Endothelial cell of umbilical vein (primary cell): ENCODE measurements at regions not wholly inside any gene's neighbourhood (a gene's known extent, or its start where the extent isn't known, plus 50 kb on each side); places are given as distances from the start of the nearest gene placed in this dataset.

ENCODE experiments used
- CTCF ChIP-seq, 2 donors: IDR thresholded peaks; 1 replicate in 1 of 2; 2 replicates in 1 of 2; pipeline ENCODE4 v1.5.1; 2011; ENCODE audit warnings: low read length in 2 of 2, mild to moderate bottlenecking in 2 of 2, moderate library complexity in 2 of 2, control low read depth in 1 of 2, inconsistent platforms in 1 of 2, low read depth in 1 of 2; ENCODE audit not compliant: insufficient read depth in 1 of 2; ENCODE audit errors: extremely low read depth in 1 of 2
- EZH2 ChIP-seq: IDR thresholded peaks from 2 replicates; pipeline ENCODE4 v1.6.1; 2012; ENCODE audit warnings: borderline replicate concordance, low read depth, mild to moderate bottlenecking, moderate library complexity, low read length, inconsistent platforms; ENCODE audit not compliant: severe bottlenecking
- MYC ChIP-seq: IDR thresholded peaks from one replicate; pipeline ENCODE4 v1.6.1; 2011; ENCODE audit warnings: mild to moderate bottlenecking, low read depth, low read length
- POLR2A ChIP-seq: IDR thresholded peaks from 2 replicates; pipeline ENCODE4 v1.6.1; 2012; ENCODE audit warnings: low read depth, mild to moderate bottlenecking, control low read depth, low read length
- POLR2AphosphoS5 ChIP-seq: IDR thresholded peaks from 2 replicates; pipeline ENCODE4 v1.6.1; 2012; ENCODE audit warnings: low read depth, mild to moderate bottlenecking, control low read depth, low read length, moderate library complexity; ENCODE audit not compliant: insufficient read depth

GRCh38 chr1:229759586-229759985 lies 133.5 kb downstream of the URB2 start:
- TF ChIP-seq MYC (no peak), POLR2AphosphoS5 (no peak), POLR2A (no peak), CTCF (IDR thresholded peaks at IDR 0.05; ENCODE audit: extremely low read depth in 1 of 2, insufficient read depth in 1 of 2, low read depth in 1 of 2, low read length in 2 of 2) (no peak), EZH2 (no peak)
